Neural crest cell (in vitro differentiated cells): ENCODE measurements at regions not wholly inside any gene's neighbourhood (a gene's known extent, or its start where the extent isn't known, plus 50 kb on each side); places are given as distances from the start of the nearest gene placed in this dataset.
"Not testable (repeated sequence)": the region's sequence is repeated elsewhere in the genome, so short reads cannot be mapped to it uniquely, and the experiment has no call there.

ENCODE experiments used
- DNase-seq: peaks from one replicate; pipeline ENCODE4 v3.0.0; 2021; ENCODE audit warnings: low read depth, mixed read lengths, low spot score
- H3K27ac Mint-ChIP-seq: one replicate; pipeline ENCODE4 v1.8.0; 2021; ENCODE audit warnings: mild to moderate bottlenecking, mixed read lengths; ENCODE audit not compliant: unreplicated experiment
- H3K27me3 Mint-ChIP-seq: 2 replicates; pipeline ENCODE4 v1.8.0; 2021; ENCODE audit warnings: low read depth, mild to moderate bottlenecking, mixed read lengths
- H3K36me3 Mint-ChIP-seq: 2 replicates; pipeline ENCODE4 v1.8.0; 2021; ENCODE audit warnings: low read depth, mild to moderate bottlenecking, mixed read lengths
- H3K4me1 Mint-ChIP-seq: 2 replicates; pipeline ENCODE4 v1.8.0; 2021; ENCODE audit warnings: mixed read lengths
- H3K4me3 Mint-ChIP-seq: one replicate; pipeline ENCODE4 v1.8.0; 2021; ENCODE audit warnings: mild to moderate bottlenecking, mixed read lengths
- H3K9me3 Mint-ChIP-seq: 2 replicates; pipeline ENCODE4 v1.8.0; 2021; ENCODE audit warnings: mixed read lengths
- TF ChIP-seq, protein P1 (sequence below): fragments of 200-600 bp; sonication (generic); conservative IDR thresholded peaks from 2 replicates; pipeline ENCODE4 v1.5.0; 2021; ENCODE audit warnings: antibody characterized with exemption, mild to moderate bottlenecking

- Mint-ChIP-seq H3K4me1 (peaks cover 23% of the 10 kb centered on the region), H3K36me3 (peaks cover 9% of the 10 kb centered on the region), H3K27me3 (no peaks in the 10 kb centered on the region), H3K4me3 (no peak overlapping the region), H3K27ac (no peak overlapping the region), H3K9me3 (peaks cover 5% of the 10 kb centered on the region)
- no peak for DNase-seq
- TF ChIP-seq, protein P1, sequence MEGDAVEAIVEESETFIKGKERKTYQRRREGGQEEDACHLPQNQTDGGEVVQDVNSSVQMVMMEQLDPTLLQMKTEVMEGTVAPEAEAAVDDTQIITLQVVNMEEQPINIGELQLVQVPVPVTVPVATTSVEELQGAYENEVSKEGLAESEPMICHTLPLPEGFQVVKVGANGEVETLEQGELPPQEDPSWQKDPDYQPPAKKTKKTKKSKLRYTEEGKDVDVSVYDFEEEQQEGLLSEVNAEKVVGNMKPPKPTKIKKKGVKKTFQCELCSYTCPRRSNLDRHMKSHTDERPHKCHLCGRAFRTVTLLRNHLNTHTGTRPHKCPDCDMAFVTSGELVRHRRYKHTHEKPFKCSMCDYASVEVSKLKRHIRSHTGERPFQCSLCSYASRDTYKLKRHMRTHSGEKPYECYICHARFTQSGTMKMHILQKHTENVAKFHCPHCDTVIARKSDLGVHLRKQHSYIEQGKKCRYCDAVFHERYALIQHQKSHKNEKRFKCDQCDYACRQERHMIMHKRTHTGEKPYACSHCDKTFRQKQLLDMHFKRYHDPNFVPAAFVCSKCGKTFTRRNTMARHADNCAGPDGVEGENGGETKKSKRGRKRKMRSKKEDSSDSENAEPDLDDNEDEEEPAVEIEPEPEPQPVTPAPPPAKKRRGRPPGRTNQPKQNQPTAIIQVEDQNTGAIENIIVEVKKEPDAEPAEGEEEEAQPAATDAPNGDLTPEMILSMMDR, result no peak
Measured at GRCh38 chr1:219322766-219323165, 149.1 kb downstream of the LYPLAL1 start.

GRCh38 chr1:219320563-219320962 is 146.9 kb downstream of the LYPLAL1 start:
- Mint-ChIP-seq H3K9me3 (peaks cover 11% of the 10 kb centered on the region), H3K4me1 (peaks cover 23% of the 10 kb centered on the region), H3K36me3 (peaks cover 10% of the 10 kb centered on the region)
- DNase-seq, H3K4me3 Mint-ChIP-seq, H3K27me3 Mint-ChIP-seq, H3K27ac Mint-ChIP-seq: not testable (repeated sequence)

DNA sequence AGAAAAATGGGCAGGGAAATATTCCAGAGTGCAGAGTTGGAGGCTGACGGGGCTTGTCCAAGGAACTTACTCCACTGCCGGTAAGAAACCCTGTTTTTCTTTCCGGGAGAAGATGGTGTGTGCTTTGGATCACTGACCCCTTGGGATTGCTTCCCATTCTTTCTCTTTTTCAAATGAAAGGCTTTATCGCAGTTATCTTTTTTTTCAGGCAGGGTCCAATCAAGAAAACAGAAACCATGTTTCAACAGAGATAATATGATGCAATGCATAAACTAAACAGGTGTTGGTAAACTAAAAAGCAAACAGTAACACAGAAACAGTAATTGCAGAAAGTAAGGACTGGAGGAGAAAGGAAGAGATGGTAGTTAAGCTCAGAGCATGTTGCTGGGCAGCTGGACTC is 145.1 kb downstream of the LYPLAL1 start:
- H3K27me3 Mint-ChIP-seq, result no peaks in the 10 kb centered on the region
- H3K4me1 Mint-ChIP-seq, result peaks cover 13% of the 10 kb centered on the region
- TF ChIP-seq, protein P1, result no peak
- no peak overlapping the region for H3K4me3 Mint-ChIP-seq
- DNase-seq, result no peak
- H3K9me3 Mint-ChIP-seq, result peaks cover 11% of the 10 kb centered on the region
- peaks cover 10% of the 10 kb centered on the region for H3K36me3 Mint-ChIP-seq
- no peak overlapping the region for H3K27ac Mint-ChIP-seq

- Mint-ChIP-seq H3K27ac (no peak overlapping the region), H3K9me3 (peaks cover 11% of the 10 kb centered on the region)
Measured at GRCh38 chr1:219317762-219318353, 144.2 kb downstream of the LYPLAL1 start.

GRCh38 chr1:219316066-219316465 is 142.4 kb downstream of the LYPLAL1 start:
- H3K27ac Mint-ChIP-seq, result no peak overlapping the region
- TF ChIP-seq, protein P1, result no peak
- H3K4me1 Mint-ChIP-seq, result no peaks in the 10 kb centered on the region
- peaks cover 11% of the 10 kb centered on the region for H3K9me3 Mint-ChIP-seq
- H3K4me3 Mint-ChIP-seq, result no peak overlapping the region
- H3K36me3 Mint-ChIP-seq, result peaks cover 13% of the 10 kb centered on the region
- no peak for DNase-seq
- H3K27me3 Mint-ChIP-seq, result no peaks in the 10 kb centered on the region

More at GRCh38 chr1:219317762-219318353, 144.2 kb downstream of the LYPLAL1 start:
- Mint-ChIP-seq H3K4me1 (peaks cover 4% of the 10 kb centered on the region), H3K4me3 (no peak overlapping the region), H3K36me3 (peaks cover 10% of the 10 kb centered on the region), H3K27me3 (no peaks in the 10 kb centered on the region)
- no peak for DNase-seq
- TF ChIP-seq, protein P1, result peak; percentile 41

DNA sequence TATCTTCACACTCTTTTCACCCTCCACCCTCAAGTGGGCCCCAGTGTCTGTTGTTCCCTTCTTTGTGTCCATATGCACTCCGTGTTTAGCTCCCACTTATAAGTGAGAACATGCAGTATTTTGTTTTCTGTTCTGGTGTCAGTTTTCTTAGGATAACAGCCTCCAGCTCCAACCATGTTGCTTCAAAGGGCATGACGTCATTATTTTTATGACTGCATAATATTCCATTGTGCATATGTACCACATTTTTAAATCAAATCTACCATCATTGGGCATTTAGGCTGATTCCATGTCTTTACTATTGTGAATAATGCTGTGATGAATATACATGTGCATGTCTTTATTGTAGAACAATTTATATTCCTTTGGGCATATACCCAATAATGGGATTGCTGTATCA is 140.3 kb downstream of the LYPLAL1 start:
- DNase-seq, result no peak
- Mint-ChIP-seq H3K27me3 (no peaks in the 10 kb centered on the region), H3K4me1 (no peaks in the 10 kb centered on the region), H3K27ac (no peak overlapping the region), H3K9me3 (peaks cover 17% of the 10 kb centered on the region), H3K36me3 (peaks cover 26% of the 10 kb centered on the region), H3K4me3 (no peak overlapping the region)
- TF ChIP-seq, protein P1, result no peak
